Keratinocyte (primary cell): ENCODE measurements at regions not wholly inside any gene's neighbourhood (a gene's known extent, or its start where the extent isn't known, plus 50 kb on each side); places are given as distances from the start of the nearest gene placed in this dataset.

ENCODE experiments used
- EZH2 ChIP-seq: IDR thresholded peaks from one replicate; pipeline ENCODE4 v1.6.1; 2012; ENCODE audit warnings: inconsistent platforms, mild to moderate bottlenecking, low read length, moderate library complexity
- TF ChIP-seq, protein P1 (sequence below), 3 experiments: IDR thresholded peaks in 1 of 3; conservative IDR thresholded peaks in 1 of 3; optimal IDR thresholded peaks in 1 of 3; 2 replicates in 2 of 3; 3 replicates in 1 of 3; pipeline versions ENCODE3 to v1.5.1; 2011; ENCODE audit warnings: low read length in 3 of 3, mild to moderate bottlenecking in 3 of 3, moderate library complexity in 2 of 3, control low read depth in 1 of 3, inconsistent platforms in 1 of 3; ENCODE audit not compliant: insufficient read depth in 2 of 3; ENCODE audit errors: extremely low read depth in 1 of 3

DNA sequence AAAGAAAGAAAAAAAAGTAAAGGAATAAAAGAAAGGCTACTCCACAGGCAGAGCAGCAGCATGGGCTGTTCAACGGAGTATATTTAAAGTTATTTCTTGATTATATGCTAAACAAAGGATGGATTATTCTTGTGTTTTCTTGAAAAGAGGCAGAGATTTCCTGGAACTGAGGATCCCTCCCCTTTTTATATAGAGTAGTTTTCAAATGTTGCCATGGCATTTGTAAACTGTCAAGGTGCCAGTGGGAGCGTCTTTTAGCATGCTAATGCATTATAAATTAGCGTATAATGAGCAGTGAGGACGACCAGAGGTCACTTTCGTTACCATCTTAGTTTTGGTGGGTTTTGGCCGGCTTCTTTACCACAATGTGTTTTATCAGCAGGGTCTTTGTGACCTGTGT is 383.0 kb downstream of the PCNX1 start:
- TF ChIP-seq, protein P1, sequence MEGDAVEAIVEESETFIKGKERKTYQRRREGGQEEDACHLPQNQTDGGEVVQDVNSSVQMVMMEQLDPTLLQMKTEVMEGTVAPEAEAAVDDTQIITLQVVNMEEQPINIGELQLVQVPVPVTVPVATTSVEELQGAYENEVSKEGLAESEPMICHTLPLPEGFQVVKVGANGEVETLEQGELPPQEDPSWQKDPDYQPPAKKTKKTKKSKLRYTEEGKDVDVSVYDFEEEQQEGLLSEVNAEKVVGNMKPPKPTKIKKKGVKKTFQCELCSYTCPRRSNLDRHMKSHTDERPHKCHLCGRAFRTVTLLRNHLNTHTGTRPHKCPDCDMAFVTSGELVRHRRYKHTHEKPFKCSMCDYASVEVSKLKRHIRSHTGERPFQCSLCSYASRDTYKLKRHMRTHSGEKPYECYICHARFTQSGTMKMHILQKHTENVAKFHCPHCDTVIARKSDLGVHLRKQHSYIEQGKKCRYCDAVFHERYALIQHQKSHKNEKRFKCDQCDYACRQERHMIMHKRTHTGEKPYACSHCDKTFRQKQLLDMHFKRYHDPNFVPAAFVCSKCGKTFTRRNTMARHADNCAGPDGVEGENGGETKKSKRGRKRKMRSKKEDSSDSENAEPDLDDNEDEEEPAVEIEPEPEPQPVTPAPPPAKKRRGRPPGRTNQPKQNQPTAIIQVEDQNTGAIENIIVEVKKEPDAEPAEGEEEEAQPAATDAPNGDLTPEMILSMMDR (optimal IDR thresholded peaks at IDR 0.05 in 1 of 3, IDR thresholded peaks at IDR 0.05 in 1 of 3, conservative IDR thresholded peaks at IDR 0.05 in 1 of 3; ENCODE audit: extremely low read depth in 1 of 3, insufficient read depth in 2 of 3, low read length in 3 of 3), result no peak
- TF ChIP-seq EZH2, result no peak
